Fibroblast of pulmonary artery (primary cell): ENCODE measurements at regions not wholly inside any gene's neighbourhood (a gene's known extent, or its start where the extent isn't known, plus 50 kb on each side); places are given as distances from the start of the nearest gene placed in this dataset.

ENCODE experiments used
- DNase-seq: peaks from one replicate; pipeline ENCODE4 v3.0.0-alpha.2; 2010; ENCODE audit warnings: low read depth
- H3K4me3 ChIP-seq: replicated peaks from 2 replicates; pipeline ENCODE4 v1.5.1; 2011; ENCODE audit warnings: low read depth, mild to moderate bottlenecking, control low read depth, low read length, moderate library complexity
- TF ChIP-seq, protein P1 (sequence below): IDR thresholded peaks from 2 replicates; pipeline ENCODE4 v1.5.1; 2011; ENCODE audit warnings: mild to moderate bottlenecking, control low read depth, low read length, inconsistent platforms; ENCODE audit errors: missing control alignments

DNA sequence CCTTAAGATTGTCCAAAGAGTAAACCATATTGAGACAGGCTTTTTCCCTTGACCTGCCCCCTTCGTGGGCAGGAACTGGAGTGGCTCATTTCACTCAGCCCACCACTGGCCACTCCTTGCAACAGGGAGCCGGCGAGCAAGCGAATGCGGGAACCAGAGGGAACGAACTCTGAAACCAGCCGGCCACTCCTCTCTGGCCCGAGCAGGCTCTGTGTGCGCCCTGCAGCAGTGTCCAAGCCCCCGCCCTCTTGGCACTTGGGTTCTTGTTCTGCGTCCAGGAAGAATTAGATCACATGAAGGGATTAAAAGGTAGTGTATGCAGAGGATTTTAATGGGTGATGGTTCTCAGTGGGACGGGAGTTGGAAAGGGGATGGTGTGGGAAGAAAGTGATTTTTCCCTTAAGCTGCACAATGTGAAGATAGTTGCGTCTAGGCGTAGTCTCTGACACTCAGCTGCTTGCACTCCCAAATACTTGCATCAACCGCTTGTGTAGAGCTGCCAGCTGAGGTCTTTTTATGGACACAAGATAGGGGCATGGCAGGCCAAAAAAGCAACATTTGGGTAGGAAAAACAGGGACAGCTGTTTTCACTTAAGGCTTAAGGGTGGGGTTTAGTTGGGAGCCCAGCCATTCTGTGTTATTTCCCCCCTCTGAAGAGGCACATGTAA lies 1209.7 kb upstream of the PCDH20 start:
- no peak for DNase-seq
- TF ChIP-seq, protein P1, sequence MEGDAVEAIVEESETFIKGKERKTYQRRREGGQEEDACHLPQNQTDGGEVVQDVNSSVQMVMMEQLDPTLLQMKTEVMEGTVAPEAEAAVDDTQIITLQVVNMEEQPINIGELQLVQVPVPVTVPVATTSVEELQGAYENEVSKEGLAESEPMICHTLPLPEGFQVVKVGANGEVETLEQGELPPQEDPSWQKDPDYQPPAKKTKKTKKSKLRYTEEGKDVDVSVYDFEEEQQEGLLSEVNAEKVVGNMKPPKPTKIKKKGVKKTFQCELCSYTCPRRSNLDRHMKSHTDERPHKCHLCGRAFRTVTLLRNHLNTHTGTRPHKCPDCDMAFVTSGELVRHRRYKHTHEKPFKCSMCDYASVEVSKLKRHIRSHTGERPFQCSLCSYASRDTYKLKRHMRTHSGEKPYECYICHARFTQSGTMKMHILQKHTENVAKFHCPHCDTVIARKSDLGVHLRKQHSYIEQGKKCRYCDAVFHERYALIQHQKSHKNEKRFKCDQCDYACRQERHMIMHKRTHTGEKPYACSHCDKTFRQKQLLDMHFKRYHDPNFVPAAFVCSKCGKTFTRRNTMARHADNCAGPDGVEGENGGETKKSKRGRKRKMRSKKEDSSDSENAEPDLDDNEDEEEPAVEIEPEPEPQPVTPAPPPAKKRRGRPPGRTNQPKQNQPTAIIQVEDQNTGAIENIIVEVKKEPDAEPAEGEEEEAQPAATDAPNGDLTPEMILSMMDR: no peak
- no peak overlapping the region for H3K4me3 ChIP-seq

GRCh38 chr13:62613819-62614218 lies 1198.2 kb upstream of the PCDH20 start:
- DNase-seq: no peak
- TF ChIP-seq, protein P1: no peak
- H3K4me3 ChIP-seq: no peak overlapping the region

- no peak for DNase-seq
- TF ChIP-seq, protein P1: no peak
- H3K4me3 ChIP-seq: no peak overlapping the region
Observed at GRCh38 chr13:62611343-62611742, 1195.7 kb upstream of the PCDH20 start.

DNA sequence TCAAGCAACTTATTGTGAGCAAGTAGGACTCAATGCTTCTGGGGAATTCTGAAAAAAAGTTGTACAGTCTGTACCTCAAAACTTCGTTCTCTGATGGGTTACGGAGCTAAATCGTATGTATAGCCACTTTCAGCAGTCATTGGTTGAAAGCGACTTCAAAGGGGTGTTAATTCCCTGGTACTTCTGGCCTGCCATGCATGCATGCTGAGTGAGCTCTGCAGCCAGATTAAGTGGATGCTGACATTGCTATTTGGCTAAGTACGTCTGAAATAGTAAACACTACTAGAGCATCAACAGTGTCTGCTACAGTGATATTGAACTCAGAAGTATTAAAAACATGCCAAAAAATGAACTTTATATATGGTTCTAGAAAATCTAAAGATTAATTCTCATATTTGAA lies 1183.1 kb upstream of the PCDH20 start:
- TF ChIP-seq, protein P1: no peak
- DNase-seq: no peak
- no peak overlapping the region for H3K4me3 ChIP-seq

DNA sequence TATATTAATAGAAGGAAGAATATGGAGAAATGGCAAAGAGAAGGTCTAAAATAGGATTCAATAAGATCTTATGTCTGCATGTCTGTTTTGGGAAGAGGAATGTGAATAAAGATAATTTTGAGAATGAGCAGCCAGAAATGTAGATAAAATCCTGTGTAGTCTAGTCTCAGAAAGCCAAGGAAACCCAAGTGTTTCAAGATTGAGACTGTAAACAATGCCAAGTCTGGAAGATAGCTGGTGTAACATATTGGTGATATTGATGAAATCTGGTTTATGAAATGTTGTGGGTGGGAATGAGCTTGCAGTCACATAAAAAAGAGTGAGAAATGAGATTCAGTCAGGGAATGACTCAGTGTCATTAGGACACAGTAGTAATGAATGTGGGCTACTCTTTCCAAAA lies 1180.3 kb upstream of the PCDH20 start:
- no peak overlapping the region for H3K4me3 ChIP-seq
- DNase-seq: peak; percentile 1
- TF ChIP-seq, protein P1: no peak

DNA sequence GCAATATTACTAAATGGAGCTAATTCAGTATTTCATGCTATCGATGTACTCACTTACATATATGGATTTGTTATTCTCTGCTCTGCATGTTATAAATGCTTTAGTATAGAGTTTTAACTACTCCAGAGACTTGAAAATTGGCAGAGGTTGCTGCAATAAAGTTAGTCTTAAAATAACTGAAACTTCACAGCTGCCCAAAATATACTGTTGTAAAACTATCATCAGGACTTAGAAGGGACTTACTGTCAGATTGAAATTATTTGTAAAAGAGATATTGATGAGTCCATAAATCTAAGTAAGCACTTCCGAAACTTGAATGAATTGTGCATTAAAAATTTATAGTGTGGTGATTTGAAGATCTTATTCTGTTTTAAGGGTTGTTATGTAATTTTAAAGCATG lies 1178.2 kb upstream of the PCDH20 start:
- H3K4me3 ChIP-seq: no peak overlapping the region
- TF ChIP-seq, protein P1: no peak
- no peak for DNase-seq

DNA sequence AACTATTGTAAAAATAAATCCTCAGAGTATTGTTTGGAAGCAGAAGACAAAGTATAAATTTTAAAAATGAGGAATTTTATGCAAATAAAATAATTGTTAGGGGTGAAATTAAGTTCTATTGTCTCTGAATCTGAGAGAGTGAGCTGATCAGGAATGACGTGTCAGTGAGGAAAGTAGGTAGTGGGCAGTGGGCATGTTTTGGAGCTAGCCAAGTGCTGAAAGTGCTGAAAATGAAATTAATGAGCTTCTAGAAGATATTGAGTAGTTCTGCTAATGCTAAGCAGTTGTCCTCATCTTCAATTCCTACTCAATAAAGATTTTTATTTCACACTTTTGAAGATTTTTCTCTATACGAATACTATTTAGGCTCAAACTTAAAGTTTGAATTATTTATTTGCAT lies 1167.8 kb upstream of the PCDH20 start:
- TF ChIP-seq, protein P1: no peak
- DNase-seq: no peak
- H3K4me3 ChIP-seq: no peak overlapping the region
